ENCODE measurements at regions not wholly inside any gene's neighbourhood (a gene's known extent, or its start where the extent isn't known, plus 50 kb on each side); places are given as distances from the start of the nearest gene placed in this dataset.
"Not testable (repeated sequence)": the region's sequence is repeated elsewhere in the genome, so short reads cannot be mapped to it uniquely, and the experiment has no call there.

DNA sequence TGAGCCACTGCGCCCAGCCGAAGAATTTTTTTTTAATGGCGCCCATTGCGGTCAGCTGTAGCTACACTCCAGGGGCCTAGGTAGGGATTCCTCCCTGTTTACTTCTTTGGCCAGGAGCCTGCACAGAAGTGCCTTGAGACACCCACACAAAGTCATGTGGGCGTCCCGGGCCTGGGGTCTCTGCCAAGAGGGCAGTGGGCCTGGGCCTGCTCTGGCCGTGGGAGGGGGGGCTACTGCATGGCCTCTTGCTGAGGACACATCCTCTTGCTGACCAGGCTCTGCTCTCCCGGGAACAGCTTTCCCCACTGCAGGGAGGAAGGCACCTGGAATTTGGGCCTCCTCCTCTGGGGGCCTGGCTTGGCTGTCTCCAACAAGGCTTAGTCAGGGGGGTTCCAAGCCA lies 109.4 kb downstream of the ZNF267 start:
- TF ChIP-seq, protein P1, sequence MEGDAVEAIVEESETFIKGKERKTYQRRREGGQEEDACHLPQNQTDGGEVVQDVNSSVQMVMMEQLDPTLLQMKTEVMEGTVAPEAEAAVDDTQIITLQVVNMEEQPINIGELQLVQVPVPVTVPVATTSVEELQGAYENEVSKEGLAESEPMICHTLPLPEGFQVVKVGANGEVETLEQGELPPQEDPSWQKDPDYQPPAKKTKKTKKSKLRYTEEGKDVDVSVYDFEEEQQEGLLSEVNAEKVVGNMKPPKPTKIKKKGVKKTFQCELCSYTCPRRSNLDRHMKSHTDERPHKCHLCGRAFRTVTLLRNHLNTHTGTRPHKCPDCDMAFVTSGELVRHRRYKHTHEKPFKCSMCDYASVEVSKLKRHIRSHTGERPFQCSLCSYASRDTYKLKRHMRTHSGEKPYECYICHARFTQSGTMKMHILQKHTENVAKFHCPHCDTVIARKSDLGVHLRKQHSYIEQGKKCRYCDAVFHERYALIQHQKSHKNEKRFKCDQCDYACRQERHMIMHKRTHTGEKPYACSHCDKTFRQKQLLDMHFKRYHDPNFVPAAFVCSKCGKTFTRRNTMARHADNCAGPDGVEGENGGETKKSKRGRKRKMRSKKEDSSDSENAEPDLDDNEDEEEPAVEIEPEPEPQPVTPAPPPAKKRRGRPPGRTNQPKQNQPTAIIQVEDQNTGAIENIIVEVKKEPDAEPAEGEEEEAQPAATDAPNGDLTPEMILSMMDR (IDR thresholded peaks at IDR 0.05) = not testable (repeated sequence)
- TF ChIP-seq POLR2A, POLR2AphosphoS5 (IDR thresholded peaks at IDR 0.05): not testable (repeated sequence)

All from breast epithelium (tissue), 3 donors.